Panc1 (cell line): ENCODE measurements at regions not wholly inside any gene's neighbourhood (a gene's known extent, or its start where the extent isn't known, plus 50 kb on each side); places are given as distances from the start of the nearest gene placed in this dataset.

ENCODE experiments used
- ATAC-seq: fragments of 200-7000 bp; cut with Tn5 transposase; 2 replicates; pipeline ENCODE4 v1.9.1; 2020; ENCODE audit warnings: mild to moderate bottlenecking, moderate library complexity
- BruUV-seq: library from RNA; stranded (reverse); fragments of 400-500 nt; replicated peaks from 2 replicates; lab custom pipeline; 2021; lab: Mats Ljungman, UMichigan
- CTCF ChIA-PET: fragments of 300-600 bp; sonication (Branson Sonifier 250); formaldehyde crosslinking; loops from one replicate; lab custom pipeline; 2022; ENCODE audit warnings: antibody characterized with exemption; lab: Charles Lee
- POLR2A ChIA-PET: fragments of 300-600 bp; sonication (Branson Sonifier 250); formaldehyde crosslinking; loops from one replicate; lab custom pipeline; 2022; ENCODE audit warnings: antibody characterized with exemption; lab: Charles Lee
- DNase-seq: peaks from one replicate; pipeline ENCODE4 v3.0.0-alpha.2; 2010; ENCODE audit warnings: low read depth, low spot score
- H3K27ac ChIP-seq: 2 replicates; pipeline ENCODE4 v1.5.1; 2011; ENCODE audit warnings: mild to moderate bottlenecking, low read length, inconsistent platforms
- H3K27me3 ChIP-seq: fragments of 200-500 bp; sonication (Bioruptor generic); 2 replicates; pipeline ENCODE4 v1.6.0; 2014; ENCODE audit warnings: low read length, inconsistent platforms; ENCODE audit not compliant: control insufficient read depth, insufficient read depth
- H3K36me3 ChIP-seq: fragments of 200-500 bp; sonication (Bioruptor generic); 2 replicates; pipeline ENCODE4 v1.5.1; 2014; ENCODE audit warnings: inconsistent platforms, mild to moderate bottlenecking, low read length, moderate library complexity; ENCODE audit not compliant: control insufficient read depth, insufficient read depth
- H3K4me1 ChIP-seq: 2 replicates; pipeline ENCODE4 v1.5.1; 2011; ENCODE audit warnings: inconsistent platforms, mild to moderate bottlenecking, low read length, moderate library complexity; ENCODE audit not compliant: control insufficient read depth, insufficient read depth
- H3K4me3 ChIP-seq, 2 experiments: 2 replicates each; pipeline ENCODE4 v1.5.1; 2011 to 2012; ENCODE audit warnings: low read depth in 2 of 2, low read length in 2 of 2, mild to moderate bottlenecking in 2 of 2, inconsistent platforms in 1 of 2, moderate library complexity in 1 of 2
- H3K9me3 ChIP-seq: fragments of 200-500 bp; sonication (Bioruptor generic); 2 replicates; pipeline ENCODE4 v1.5.1; 2014; ENCODE audit warnings: low read depth, mild to moderate bottlenecking, inconsistent platforms, low read length, moderate library complexity; ENCODE audit not compliant: control insufficient read depth, insufficient read depth
- POLR2AphosphoS5 ChIP-seq: IDR thresholded peaks from 2 replicates; pipeline ENCODE4 v1.6.1; 2012; ENCODE audit warnings: mild to moderate bottlenecking, low read depth, low read length, moderate library complexity
- SIN3A ChIP-seq: IDR thresholded peaks from 2 replicates; pipeline ENCODE4 v1.6.1; 2012; ENCODE audit warnings: low read depth, mild to moderate bottlenecking, low read length, moderate library complexity, borderline replicate concordance; ENCODE audit not compliant: insufficient read depth
- TCF7L2 ChIP-seq: IDR thresholded peaks from 2 replicates; pipeline ENCODE4 v1.6.1; 2011; ENCODE audit warnings: mild to moderate bottlenecking, low read depth, low read length, inconsistent platforms
- in situ Hi-C: cut with HindIII; loops from 2 replicates; pipeline ENCODE4 v1.10.0; 2016; ENCODE audit warnings: low sequenced_read_pairs, low pct_unique_long_range_greater_than_20kb
- intact Hi-C: fragments of 100-400 bp; cut with micrococcal nuclease; formaldehyde crosslinking; loops from one replicate; pipeline ENCODE4 v1.10.0; 2022; ENCODE audit not compliant: unreplicated experiment
- TF ChIP-seq, protein P1 (sequence below): fragments of 450-650 bp; IDR thresholded peaks from 2 replicates; pipeline ENCODE4 v1.5.1; 2017; ENCODE audit warnings: mild to moderate bottlenecking
- TF ChIP-seq, protein P2 (sequence below), 2 experiments: IDR thresholded peaks; 2 replicates each; pipeline ENCODE4 v1.6.1; 2011 to 2012; ENCODE audit warnings: low read depth in 2 of 2, control low read depth in 1 of 2, low read length in 1 of 2, mild to moderate bottlenecking in 1 of 2, moderate library complexity in 1 of 2; ENCODE audit not compliant: insufficient read depth in 1 of 2

DNA sequence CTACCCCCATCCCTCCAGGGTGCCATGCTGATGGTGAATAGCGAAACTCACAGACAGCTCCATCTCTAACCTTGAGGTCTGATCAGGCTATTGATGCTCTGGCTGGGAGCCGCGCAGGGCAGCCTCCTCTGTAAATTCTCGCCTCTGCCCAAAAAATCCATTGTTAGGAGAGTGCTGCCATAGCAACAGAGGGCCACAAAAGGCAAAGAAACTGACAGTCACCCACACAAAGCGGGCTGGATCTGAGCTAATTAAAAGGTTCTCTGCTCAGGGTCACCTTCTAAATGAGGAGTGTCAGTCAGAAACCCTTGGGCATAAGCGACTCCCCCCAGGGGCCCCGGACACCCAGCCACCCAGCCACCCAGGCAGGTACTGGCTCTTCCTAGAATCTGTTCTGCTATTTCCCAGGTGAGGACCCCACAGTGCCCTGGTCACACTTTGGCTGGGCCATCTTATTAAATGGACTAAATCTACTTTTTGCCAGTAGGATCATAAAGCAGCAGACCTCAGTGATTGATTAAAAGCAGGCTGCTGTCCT, 126.7 kb downstream of the MED10 start:
- CTCF ChIA-PET = no interaction called here
- TF ChIP-seq SIN3A = no peak
- TF ChIP-seq, protein P1, sequence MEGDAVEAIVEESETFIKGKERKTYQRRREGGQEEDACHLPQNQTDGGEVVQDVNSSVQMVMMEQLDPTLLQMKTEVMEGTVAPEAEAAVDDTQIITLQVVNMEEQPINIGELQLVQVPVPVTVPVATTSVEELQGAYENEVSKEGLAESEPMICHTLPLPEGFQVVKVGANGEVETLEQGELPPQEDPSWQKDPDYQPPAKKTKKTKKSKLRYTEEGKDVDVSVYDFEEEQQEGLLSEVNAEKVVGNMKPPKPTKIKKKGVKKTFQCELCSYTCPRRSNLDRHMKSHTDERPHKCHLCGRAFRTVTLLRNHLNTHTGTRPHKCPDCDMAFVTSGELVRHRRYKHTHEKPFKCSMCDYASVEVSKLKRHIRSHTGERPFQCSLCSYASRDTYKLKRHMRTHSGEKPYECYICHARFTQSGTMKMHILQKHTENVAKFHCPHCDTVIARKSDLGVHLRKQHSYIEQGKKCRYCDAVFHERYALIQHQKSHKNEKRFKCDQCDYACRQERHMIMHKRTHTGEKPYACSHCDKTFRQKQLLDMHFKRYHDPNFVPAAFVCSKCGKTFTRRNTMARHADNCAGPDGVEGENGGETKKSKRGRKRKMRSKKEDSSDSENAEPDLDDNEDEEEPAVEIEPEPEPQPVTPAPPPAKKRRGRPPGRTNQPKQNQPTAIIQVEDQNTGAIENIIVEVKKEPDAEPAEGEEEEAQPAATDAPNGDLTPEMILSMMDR = no peak
- TF ChIP-seq, protein P2, sequence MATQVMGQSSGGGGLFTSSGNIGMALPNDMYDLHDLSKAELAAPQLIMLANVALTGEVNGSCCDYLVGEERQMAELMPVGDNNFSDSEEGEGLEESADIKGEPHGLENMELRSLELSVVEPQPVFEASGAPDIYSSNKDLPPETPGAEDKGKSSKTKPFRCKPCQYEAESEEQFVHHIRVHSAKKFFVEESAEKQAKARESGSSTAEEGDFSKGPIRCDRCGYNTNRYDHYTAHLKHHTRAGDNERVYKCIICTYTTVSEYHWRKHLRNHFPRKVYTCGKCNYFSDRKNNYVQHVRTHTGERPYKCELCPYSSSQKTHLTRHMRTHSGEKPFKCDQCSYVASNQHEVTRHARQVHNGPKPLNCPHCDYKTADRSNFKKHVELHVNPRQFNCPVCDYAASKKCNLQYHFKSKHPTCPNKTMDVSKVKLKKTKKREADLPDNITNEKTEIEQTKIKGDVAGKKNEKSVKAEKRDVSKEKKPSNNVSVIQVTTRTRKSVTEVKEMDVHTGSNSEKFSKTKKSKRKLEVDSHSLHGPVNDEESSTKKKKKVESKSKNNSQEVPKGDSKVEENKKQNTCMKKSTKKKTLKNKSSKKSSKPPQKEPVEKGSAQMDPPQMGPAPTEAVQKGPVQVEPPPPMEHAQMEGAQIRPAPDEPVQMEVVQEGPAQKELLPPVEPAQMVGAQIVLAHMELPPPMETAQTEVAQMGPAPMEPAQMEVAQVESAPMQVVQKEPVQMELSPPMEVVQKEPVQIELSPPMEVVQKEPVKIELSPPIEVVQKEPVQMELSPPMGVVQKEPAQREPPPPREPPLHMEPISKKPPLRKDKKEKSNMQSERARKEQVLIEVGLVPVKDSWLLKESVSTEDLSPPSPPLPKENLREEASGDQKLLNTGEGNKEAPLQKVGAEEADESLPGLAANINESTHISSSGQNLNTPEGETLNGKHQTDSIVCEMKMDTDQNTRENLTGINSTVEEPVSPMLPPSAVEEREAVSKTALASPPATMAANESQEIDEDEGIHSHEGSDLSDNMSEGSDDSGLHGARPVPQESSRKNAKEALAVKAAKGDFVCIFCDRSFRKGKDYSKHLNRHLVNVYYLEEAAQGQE (IDR thresholded peaks at IDR 0.05; ENCODE audit: insufficient read depth in 1 of 2, low read depth in 2 of 2, low read length in 1 of 2) = no peak
- TF ChIP-seq POLR2AphosphoS5 = no peak
- no peak for TF ChIP-seq TCF7L2
- no peaks in the 10 kb centered on the region for H3K36me3 ChIP-seq
- no TSS peak for BruUV-seq
- DNase-seq (no peak), ATAC-seq (no peak)
- H3K9me3 ChIP-seq = no peaks in the 10 kb centered on the region
- no peaks in the 10 kb centered on the region for H3K4me1 ChIP-seq
- peaks cover 5% of the 10 kb centered on the region for H3K27me3 ChIP-seq
- intact Hi-C loops (no loop called here), in situ Hi-C loops (no loop called here)
- POLR2A ChIA-PET = no interaction called here
- H3K27ac ChIP-seq = no peak overlapping the region
- H3K4me3 ChIP-seq = no peak overlapping the region

DNA sequence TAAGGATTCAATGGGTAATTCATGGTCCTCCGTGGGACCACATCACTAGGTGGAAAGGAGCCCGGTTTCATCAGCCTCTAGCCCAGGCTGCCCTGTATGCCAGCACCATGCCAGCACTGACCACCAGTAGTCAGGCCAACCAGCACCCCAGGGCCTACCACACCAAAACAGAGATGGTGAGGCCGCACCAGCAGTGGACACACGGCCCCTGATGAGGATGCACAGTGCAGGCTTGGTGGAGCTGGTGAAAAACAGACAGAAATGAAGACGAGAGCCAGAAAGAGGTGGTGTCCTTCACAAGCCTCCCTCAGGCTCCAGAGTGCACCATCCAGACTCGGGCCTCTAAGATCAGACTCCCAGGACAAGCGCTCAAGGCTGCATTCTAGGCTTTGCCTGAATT, 128.2 kb downstream of the MED10 start:
- Histone ChIP-seq H3K4me1 (no peaks in the 10 kb centered on the region), H3K27ac (no peak overlapping the region), H3K4me3 (no peak overlapping the region), H3K9me3 (no peaks in the 10 kb centered on the region), H3K36me3 (no peaks in the 10 kb centered on the region), H3K27me3 (peaks cover 5% of the 10 kb centered on the region)
- in situ Hi-C loops = no loop called here
- no peak for ATAC-seq
- DNase-seq = no peak
- no TSS peak for BruUV-seq
- POLR2A ChIA-PET = no interaction called here
- TF ChIP-seq SIN3A = no peak
- TF ChIP-seq POLR2AphosphoS5 = no peak
- CTCF ChIA-PET = no interaction called here
- intact Hi-C loops = no loop called here

DNA sequence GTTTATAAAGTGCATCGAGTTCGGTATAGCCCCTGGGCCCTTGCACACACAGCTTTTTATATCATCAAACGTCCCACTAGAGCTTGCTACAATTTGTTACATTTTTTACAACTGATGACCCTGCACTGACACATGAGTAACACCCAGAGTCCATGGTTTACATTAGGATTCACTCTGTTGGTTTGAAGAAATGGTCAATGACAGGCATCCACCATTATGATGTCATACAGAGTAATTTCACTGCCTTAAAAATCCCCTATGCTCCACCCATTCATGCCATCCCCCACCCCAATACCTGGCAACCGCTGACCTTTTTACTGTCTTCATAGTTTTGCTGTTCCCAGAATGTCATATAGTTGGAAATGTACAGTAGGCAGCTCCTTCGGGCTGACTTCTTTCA, 130.2 kb downstream of the MED10 start:
- H3K27ac ChIP-seq = no peak overlapping the region
- H3K4me3 ChIP-seq = no peak overlapping the region
- BruUV-seq = no TSS peak
- intact Hi-C loops = no loop called here
- in situ Hi-C loops = no loop called here
- ATAC-seq (no peak), DNase-seq (no peak)
- CTCF ChIA-PET = no interaction called here
- H3K36me3 ChIP-seq = no peaks in the 10 kb centered on the region
- no peaks in the 10 kb centered on the region for H3K9me3 ChIP-seq
- TF ChIP-seq POLR2AphosphoS5 (no peak), TCF7L2 (no peak), SIN3A (no peak)
- TF ChIP-seq, protein P2 (IDR thresholded peaks at IDR 0.05; ENCODE audit: insufficient read depth in 1 of 2, low read depth in 2 of 2, low read length in 1 of 2) = no peak
- TF ChIP-seq, protein P1 = no peak
- peaks cover 5% of the 10 kb centered on the region for H3K27me3 ChIP-seq
- no peaks in the 10 kb centered on the region for H3K4me1 ChIP-seq
- POLR2A ChIA-PET = no interaction called here
